Neural crest cell (in vitro differentiated cells): ENCODE measurements at regions not wholly inside any gene's neighbourhood (a gene's known extent, or its start where the extent isn't known, plus 50 kb on each side); places are given as distances from the start of the nearest gene placed in this dataset.
"Not testable (repeated sequence)": the region's sequence is repeated elsewhere in the genome, so short reads cannot be mapped to it uniquely, and the experiment has no call there.

Source experiments
- DNase-seq: peaks from one replicate; pipeline ENCODE4 v3.0.0; 2021; ENCODE audit warnings: low read depth, mixed read lengths, low spot score
- H3K27ac Mint-ChIP-seq: one replicate; pipeline ENCODE4 v1.8.0; 2021; ENCODE audit warnings: mild to moderate bottlenecking, mixed read lengths; ENCODE audit not compliant: unreplicated experiment
- H3K27me3 Mint-ChIP-seq: 2 replicates; pipeline ENCODE4 v1.8.0; 2021; ENCODE audit warnings: low read depth, mild to moderate bottlenecking, mixed read lengths
- H3K36me3 Mint-ChIP-seq: 2 replicates; pipeline ENCODE4 v1.8.0; 2021; ENCODE audit warnings: low read depth, mild to moderate bottlenecking, mixed read lengths
- H3K4me1 Mint-ChIP-seq: 2 replicates; pipeline ENCODE4 v1.8.0; 2021; ENCODE audit warnings: mixed read lengths
- H3K4me3 Mint-ChIP-seq: one replicate; pipeline ENCODE4 v1.8.0; 2021; ENCODE audit warnings: mild to moderate bottlenecking, mixed read lengths
- H3K9me3 Mint-ChIP-seq: 2 replicates; pipeline ENCODE4 v1.8.0; 2021; ENCODE audit warnings: mixed read lengths
- CTCF ChIP-seq: fragments of 200-600 bp; sonication (generic); conservative IDR thresholded peaks from 2 replicates; pipeline ENCODE4 v1.5.0; 2021; ENCODE audit warnings: antibody characterized with exemption, mild to moderate bottlenecking

GRCh38 chr6:167219967-167220512 is 62.3 kb upstream of the GPR31 start:
- Mint-ChIP-seq H3K9me3 (no peaks in the 10 kb centered on the region), H3K4me3 (no peak overlapping the region), H3K4me1 (peaks cover 17% of the 10 kb centered on the region), H3K27me3 (peaks cover 2% of the 10 kb centered on the region), H3K27ac (no peak overlapping the region), H3K36me3 (no peaks in the 10 kb centered on the region)
- TF ChIP-seq CTCF, result no peak
- DNase-seq, result no peak

GRCh38 chr6:167221400-167222201 is 63.8 kb upstream of the GPR31 start:
- peaks cover 29% of the 10 kb centered on the region for H3K4me1 Mint-ChIP-seq
- no peak overlapping the region for H3K27ac Mint-ChIP-seq
- TF ChIP-seq CTCF, result no peak

GRCh38 chr6:167225566-167226382 is 65.3 kb upstream of the UNC93A start:
- not testable (repeated sequence) for H3K27ac Mint-ChIP-seq, H3K4me3 Mint-ChIP-seq, DNase-seq, H3K36me3 Mint-ChIP-seq, H3K9me3 Mint-ChIP-seq
- peaks cover 43% of the 10 kb centered on the region for H3K27me3 Mint-ChIP-seq
- H3K4me1 Mint-ChIP-seq, result peaks cover 33% of the 10 kb centered on the region

More at GRCh38 chr6:167221400-167222201, 63.8 kb upstream of the GPR31 start:
- no peak for DNase-seq
- Mint-ChIP-seq H3K27me3 (peaks cover 4% of the 10 kb centered on the region), H3K9me3 (no peaks in the 10 kb centered on the region), H3K4me3 (no peak overlapping the region), H3K36me3 (no peaks in the 10 kb centered on the region)

GRCh38 chr6:167226383-167226685 is 64.8 kb upstream of the UNC93A start:
- no peak overlapping the region for H3K27ac Mint-ChIP-seq
- no peaks in the 10 kb centered on the region for H3K9me3 Mint-ChIP-seq
- TF ChIP-seq CTCF, result no peak
- H3K36me3 Mint-ChIP-seq, result no peaks in the 10 kb centered on the region
- H3K27me3 Mint-ChIP-seq, result peaks cover 45% of the 10 kb centered on the region
- peaks cover 33% of the 10 kb centered on the region for H3K4me1 Mint-ChIP-seq
- no peak overlapping the region for H3K4me3 Mint-ChIP-seq
- DNase-seq, result no peak

GRCh38 chr6:167226791-167227190 is 64.3 kb upstream of the UNC93A start:
- no peaks in the 10 kb centered on the region for H3K9me3 Mint-ChIP-seq
- TF ChIP-seq CTCF, result no peak
- H3K4me1 Mint-ChIP-seq, result peaks cover 33% of the 10 kb centered on the region
- no peak for DNase-seq
- H3K36me3 Mint-ChIP-seq, result no peaks in the 10 kb centered on the region
- no peak overlapping the region for H3K4me3 Mint-ChIP-seq
- H3K27ac Mint-ChIP-seq, result no peak overlapping the region
- peaks cover 45% of the 10 kb centered on the region for H3K27me3 Mint-ChIP-seq

- peaks cover 33% of the 10 kb centered on the region for H3K4me1 Mint-ChIP-seq
- TF ChIP-seq CTCF, result no peak
- H3K27me3 Mint-ChIP-seq, result peaks cover 52% of the 10 kb centered on the region
Observed at GRCh38 chr6:167227984-167228383, 63.1 kb upstream of the UNC93A start.

More at GRCh38 chr6:167227984-167228383, 63.1 kb upstream of the UNC93A start:
- no peaks in the 10 kb centered on the region for H3K9me3 Mint-ChIP-seq
- no peak for DNase-seq
- no peak overlapping the region for H3K4me3 Mint-ChIP-seq
- H3K27ac Mint-ChIP-seq, result no peak overlapping the region
- no peaks in the 10 kb centered on the region for H3K36me3 Mint-ChIP-seq
